ENCODE measurements at regions not wholly inside any gene's neighbourhood (a gene's known extent, or its start where the extent isn't known, plus 50 kb on each side); places are given as distances from the start of the nearest gene placed in this dataset.
"Not testable (repeated sequence)": the region's sequence is repeated elsewhere in the genome, so short reads cannot be mapped to it uniquely, and the experiment has no call there.

- DNase-seq (ENCODE audit: low spot score) = no peak
These were observed 1481.3 kb downstream of the GATA3 start for GRCh38 chr10:9535744-9536143.

GRCh38 chr10:9545073-9545472, 1472.6 kb upstream of the CELF2 start:
- no peak for DNase-seq (ENCODE audit: low spot score)

GRCh38 chr10:9547936-9548904, 1469.5 kb upstream of the CELF2 start:
- no peak for DNase-seq (ENCODE audit: low spot score)

GRCh38 chr10:9550810-9551209, 1466.9 kb upstream of the CELF2 start:
- DNase-seq (ENCODE audit: low spot score) = no peak

GRCh38 chr10:9554321-9554720, 1463.4 kb upstream of the CELF2 start:
- DNase-seq (ENCODE audit: low spot score) = no peak

GRCh38 chr10:9560976-9561375, 1456.7 kb upstream of the CELF2 start:
- DNase-seq (ENCODE audit: low spot score) = no peak

GRCh38 chr10:9561821-9562505, 1455.7 kb upstream of the CELF2 start:
- no peak for DNase-seq (ENCODE audit: low spot score)

GRCh38 chr10:9577746-9578145, 1439.9 kb upstream of the CELF2 start:
- DNase-seq (ENCODE audit: low spot score) = no peak

- DNase-seq (ENCODE audit: low spot score) = no peak
These were observed 1438.5 kb upstream of the CELF2 start for GRCh38 chr10:9579110-9579705.

- DNase-seq (ENCODE audit: low spot score) = not testable (repeated sequence)
These were observed 1434.9 kb upstream of the CELF2 start for GRCh38 chr10:9582803-9583202.

GRCh38 chr10:9596368-9596920, 1421.2 kb upstream of the CELF2 start:
- no peak for DNase-seq (ENCODE audit: low spot score)

GRCh38 chr10:9602998-9603397, 1414.7 kb upstream of the CELF2 start:
- no peak for DNase-seq (ENCODE audit: low spot score)

- no peak for DNase-seq (ENCODE audit: low spot score)
These were observed 1413.7 kb upstream of the CELF2 start for GRCh38 chr10:9603972-9604371.

- peak; percentile 5 for DNase-seq (ENCODE audit: low spot score)
These were observed 1412.4 kb upstream of the CELF2 start for GRCh38 chr10:9605231-9605630.

- DNase-seq (ENCODE audit: low spot score) = no peak
These were observed 1409.1 kb upstream of the CELF2 start for GRCh38 chr10:9608602-9609001.

GRCh38 chr10:9613338-9614075, 1404.2 kb upstream of the CELF2 start:
- no peak for DNase-seq (ENCODE audit: low spot score)

GRCh38 chr10:9615189-9615588, 1402.5 kb upstream of the CELF2 start:
- DNase-seq (ENCODE audit: low spot score) = no peak

GRCh38 chr10:9621216-9621615, 1396.5 kb upstream of the CELF2 start:
- no peak for DNase-seq (ENCODE audit: low spot score)

GRCh38 chr10:9625304-9625703, 1392.4 kb upstream of the CELF2 start:
- no peak for DNase-seq (ENCODE audit: low spot score)

GRCh38 chr10:9634466-9634865, 1383.2 kb upstream of the CELF2 start:
- no peak for DNase-seq (ENCODE audit: low spot score)

GRCh38 chr10:9635691-9636090, 1382.0 kb upstream of the CELF2 start:
- DNase-seq (ENCODE audit: low spot score) = no peak

GRCh38 chr10:9636216-9636615, 1381.5 kb upstream of the CELF2 start:
- DNase-seq (ENCODE audit: low spot score) = no peak

All from COLO829 (cell line).